H9 (cell line): ENCODE measurements at regions not wholly inside any gene's neighbourhood (a gene's known extent, or its start where the extent isn't known, plus 50 kb on each side); places are given as distances from the start of the nearest gene placed in this dataset.

ENCODE experiments used
- DNase-seq: peaks from one replicate; pipeline ENCODE4 v3.0.0-alpha.2; 2017
- H2AFZ ChIP-seq: one replicate; pipeline ENCODE4 v1.6.1; 2013; ENCODE audit warnings: mild to moderate bottlenecking, low read length, control low read depth, moderate library complexity
- H2AK5ac ChIP-seq: 2 replicates; pipeline ENCODE4 v1.6.1; 2013; ENCODE audit warnings: low read length, control low read depth, mixed read lengths; ENCODE audit not compliant: insufficient read length
- H2BK120ac ChIP-seq: one replicate; pipeline ENCODE4 v1.6.1; 2013; ENCODE audit warnings: low read depth, mild to moderate bottlenecking, low read length, control low read depth, inconsistent platforms; ENCODE audit not compliant: poor library complexity, severe bottlenecking
- H2BK12ac ChIP-seq: 2 replicates; pipeline ENCODE4 v1.6.1; 2013; ENCODE audit warnings: low read length, control low read depth, mixed read lengths, low read depth; ENCODE audit not compliant: insufficient read length
- H2BK15ac ChIP-seq: 2 replicates; pipeline ENCODE4 v1.6.1; 2013; ENCODE audit warnings: low read depth, low read length, control low read depth
- H2BK20ac ChIP-seq: one replicate; pipeline ENCODE4 v1.6.1; 2013; ENCODE audit warnings: low read depth, mild to moderate bottlenecking, low read length, control low read depth, inconsistent platforms; ENCODE audit not compliant: poor library complexity, severe bottlenecking
- H2BK5ac ChIP-seq: 2 replicates; pipeline ENCODE4 v1.6.1; 2013; ENCODE audit warnings: low read length, control low read depth, mixed read lengths; ENCODE audit not compliant: insufficient read length
- H3K14ac ChIP-seq: 2 replicates; pipeline ENCODE4 v1.6.1; 2013; ENCODE audit warnings: low read length, control low read depth; ENCODE audit not compliant: insufficient read depth
- H3K18ac ChIP-seq: 2 replicates; pipeline ENCODE4 v1.6.1; 2013; ENCODE audit warnings: low read depth, mild to moderate bottlenecking, mixed read lengths, low read length, control low read depth; ENCODE audit not compliant: insufficient read length
- H3K23ac ChIP-seq: 2 replicates; pipeline ENCODE4 v1.6.1; 2013; ENCODE audit warnings: low read length, control low read depth, mixed read lengths, low read depth; ENCODE audit not compliant: insufficient read length
- H3K23me2 ChIP-seq: 2 replicates; pipeline ENCODE4 v1.6.1; 2013; ENCODE audit warnings: low read depth, mild to moderate bottlenecking, mixed read lengths, low read length, control low read depth; ENCODE audit not compliant: insufficient read length, poor library complexity, severe bottlenecking
- H3K27ac ChIP-seq: 2 replicates; pipeline ENCODE4 v1.5.1; 2013; ENCODE audit warnings: low read length, control low read depth, mixed read lengths, low read depth; ENCODE audit not compliant: insufficient read length
- H3K27me3 ChIP-seq: 2 replicates; pipeline ENCODE4 v1.6.1; 2013; ENCODE audit warnings: low read length, control low read depth, inconsistent platforms; ENCODE audit not compliant: insufficient read depth
- H3K4ac ChIP-seq: 2 replicates; pipeline ENCODE4 v1.6.1; 2013; ENCODE audit warnings: low read depth, mild to moderate bottlenecking, control low read depth, inconsistent platforms, low read length, moderate library complexity
- H3K4me1 ChIP-seq: 2 replicates; pipeline ENCODE4 v1.6.1; 2013; ENCODE audit warnings: low read length, control low read depth, inconsistent platforms; ENCODE audit not compliant: insufficient read depth
- H3K4me2 ChIP-seq: 2 replicates; pipeline ENCODE4 v1.6.1; 2013; ENCODE audit warnings: low read length, control low read depth, mixed read lengths; ENCODE audit not compliant: insufficient read length, insufficient read depth
- H3K56ac ChIP-seq: 2 replicates; pipeline ENCODE4 v1.6.1; 2013; ENCODE audit warnings: low read depth, mild to moderate bottlenecking, mixed read lengths, low read length, control low read depth; ENCODE audit not compliant: insufficient read length
- H3K79me1 ChIP-seq: 2 replicates; pipeline ENCODE4 v1.6.1; 2013; ENCODE audit warnings: low read depth, mild to moderate bottlenecking, moderate library complexity, low read length, control low read depth, inconsistent platforms; ENCODE audit not compliant: insufficient read depth, poor library complexity, severe bottlenecking
- H3K79me2 ChIP-seq: 2 replicates; pipeline ENCODE4 v1.6.1; 2013; ENCODE audit warnings: low read length, control low read depth, inconsistent platforms; ENCODE audit not compliant: insufficient read depth
- H3K9ac ChIP-seq: 2 replicates; pipeline ENCODE4 v1.6.1; 2013; ENCODE audit warnings: low read length, control low read depth, mixed read lengths; ENCODE audit not compliant: insufficient read length; ENCODE audit errors: extremely low read depth
- H3K9me3 ChIP-seq: one replicate; pipeline ENCODE4 v1.6.1; 2013; ENCODE audit warnings: low read depth, low read length, inconsistent platforms; ENCODE audit not compliant: control insufficient read depth
- H3T11ph ChIP-seq: one replicate; pipeline ENCODE4 v1.6.1; 2013; ENCODE audit warnings: mild to moderate bottlenecking, low read length, control low read depth, inconsistent platforms
- H4K20me1 ChIP-seq: one replicate; pipeline ENCODE4 v1.6.1; 2013; ENCODE audit not compliant: control insufficient read depth, insufficient read length, insufficient read depth
- H4K5ac ChIP-seq: 2 replicates; pipeline ENCODE4 v1.6.1; 2013; ENCODE audit warnings: low read depth, mild to moderate bottlenecking, mixed read lengths, low read length, control low read depth; ENCODE audit not compliant: insufficient read length
- H4K8ac ChIP-seq: replicated peaks from 2 replicates; pipeline ENCODE4 v1.6.1; 2013; ENCODE audit warnings: low read length, control low read depth, mixed read lengths, low read depth; ENCODE audit not compliant: insufficient read length
- H4K91ac ChIP-seq: 2 replicates; pipeline ENCODE4 v1.6.1; 2013; ENCODE audit warnings: low read depth, mild to moderate bottlenecking, moderate library complexity, mixed read lengths, low read length, control low read depth; ENCODE audit not compliant: insufficient read length
- H3K27ac Mint-ChIP-seq, 3 experiments: 2 replicates in 2 of 3; 3 replicates in 1 of 3; pipeline ENCODE4 v1.8.0; 2020 to 2021; ENCODE audit warnings: mixed read lengths in 3 of 3, mild to moderate bottlenecking in 1 of 3, moderate library complexity in 1 of 3
- H3K27me3 Mint-ChIP-seq: 2 replicates; pipeline ENCODE4 v1.8.0; 2021; ENCODE audit warnings: low read depth, mild to moderate bottlenecking, moderate library complexity, mixed read lengths
- H3K36me3 Mint-ChIP-seq, 3 experiments: 2 replicates in 2 of 3; 3 replicates in 1 of 3; pipeline ENCODE4 v1.8.0; 2020 to 2021; ENCODE audit warnings: low read depth in 3 of 3, mixed read lengths in 3 of 3; ENCODE audit not compliant: insufficient read depth in 1 of 3
- H3K4me1 Mint-ChIP-seq, 2 experiments: 2 replicates each; pipeline ENCODE4 v1.8.0; 2020; ENCODE audit warnings: mixed read lengths in 2 of 2
- H3K4me3 Mint-ChIP-seq, 2 experiments: 2 replicates in 1 of 2; 3 replicates in 1 of 2; pipeline ENCODE4 v1.8.0; 2020 to 2021; ENCODE audit warnings: mild to moderate bottlenecking in 2 of 2, mixed read lengths in 2 of 2, moderate library complexity in 1 of 2
- H3K9me3 Mint-ChIP-seq, 2 experiments: 2 replicates in 1 of 2; 3 replicates in 1 of 2; pipeline ENCODE4 v1.8.0; 2020; ENCODE audit warnings: mild to moderate bottlenecking in 2 of 2, mixed read lengths in 2 of 2, moderate library complexity in 1 of 2
- whole genome bisulfite sequencing: extraction: QIAGEN DNeasy Blood & Tissue Kit; methylation state at CpG from one replicate; pipeline ENCODE4 v1.1.7; 2013; ENCODE audit warnings: missing lambda C conversion rate, low lambda C conversion rate, mixed read lengths; ENCODE audit not compliant: insufficient read length; ENCODE audit errors: extremely low coverage; 5-methylcytosine and 5-hydroxymethylcytosine counted together
- TF ChIP-seq, protein P1 (sequence below): fragments of 200-600 bp; sonication (generic); conservative IDR thresholded peaks from 3 replicates; pipeline ENCODE4 v1.8.0; 2021; ENCODE audit warnings: antibody characterized with exemption, mild to moderate bottlenecking

- Histone ChIP-seq H3K14ac (no peak overlapping the region), H3K79me2 (no peaks in the 10 kb centered on the region), H3T11ph (no peak overlapping the region), H4K8ac (no peak overlapping the region), H3K9ac (no peak overlapping the region), H2BK12ac (no peak overlapping the region), H2AK5ac (no peak overlapping the region), H3K79me1 (no peaks in the 10 kb centered on the region), H3K27me3 (no peaks in the 10 kb centered on the region), H3K27ac (no peak overlapping the region), H3K18ac (no peak overlapping the region), H3K56ac (no peak overlapping the region), H2BK20ac (no peak overlapping the region), H3K9me3 (no peaks in the 10 kb centered on the region), H4K91ac (no peak overlapping the region), H4K20me1 (no peaks in the 10 kb centered on the region), H2BK120ac (no peak overlapping the region), H2BK15ac (no peak overlapping the region), H3K23me2 (no peaks in the 10 kb centered on the region), H3K4me1 (no peaks in the 10 kb centered on the region), H3K4me2 (no peak overlapping the region), H4K5ac (no peak overlapping the region), H2BK5ac (no peak overlapping the region), H3K23ac (no peak overlapping the region), H2AFZ (no peak overlapping the region), H3K4ac (no peak overlapping the region)
- H3K27ac Mint-ChIP-seq: no peak overlapping the region
- no peak overlapping the region for H3K4me3 Mint-ChIP-seq
- H3K27me3 Mint-ChIP-seq: peaks cover under 1% of the 10 kb centered on the region; the same call in 1 of the 2 replicates
- TF ChIP-seq, protein P1, sequence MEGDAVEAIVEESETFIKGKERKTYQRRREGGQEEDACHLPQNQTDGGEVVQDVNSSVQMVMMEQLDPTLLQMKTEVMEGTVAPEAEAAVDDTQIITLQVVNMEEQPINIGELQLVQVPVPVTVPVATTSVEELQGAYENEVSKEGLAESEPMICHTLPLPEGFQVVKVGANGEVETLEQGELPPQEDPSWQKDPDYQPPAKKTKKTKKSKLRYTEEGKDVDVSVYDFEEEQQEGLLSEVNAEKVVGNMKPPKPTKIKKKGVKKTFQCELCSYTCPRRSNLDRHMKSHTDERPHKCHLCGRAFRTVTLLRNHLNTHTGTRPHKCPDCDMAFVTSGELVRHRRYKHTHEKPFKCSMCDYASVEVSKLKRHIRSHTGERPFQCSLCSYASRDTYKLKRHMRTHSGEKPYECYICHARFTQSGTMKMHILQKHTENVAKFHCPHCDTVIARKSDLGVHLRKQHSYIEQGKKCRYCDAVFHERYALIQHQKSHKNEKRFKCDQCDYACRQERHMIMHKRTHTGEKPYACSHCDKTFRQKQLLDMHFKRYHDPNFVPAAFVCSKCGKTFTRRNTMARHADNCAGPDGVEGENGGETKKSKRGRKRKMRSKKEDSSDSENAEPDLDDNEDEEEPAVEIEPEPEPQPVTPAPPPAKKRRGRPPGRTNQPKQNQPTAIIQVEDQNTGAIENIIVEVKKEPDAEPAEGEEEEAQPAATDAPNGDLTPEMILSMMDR: no peak
- WGBS: no CpG with 5 or more reads among the region's 5 CpGs
- H3K36me3 Mint-ChIP-seq: no peaks in the 10 kb centered on the region
- no peaks in the 10 kb centered on the region for H3K4me1 Mint-ChIP-seq
- no peaks in the 10 kb centered on the region for H3K9me3 Mint-ChIP-seq
- no peak for DNase-seq
Measured at GRCh38 chr5:57408285-57408684, 74.3 kb downstream of the ACTBL2 start.
